Neural progenitor cell (in vitro differentiated cells): ENCODE measurements at regions not wholly inside any gene's neighbourhood (a gene's known extent, or its start where the extent isn't known, plus 50 kb on each side); places are given as distances from the start of the nearest gene placed in this dataset.

Source experiments
- DNase-seq: peaks from one replicate; pipeline ENCODE4 v3.0.0-alpha.2; 2016; ENCODE audit warnings: low spot score
- H2AFZ ChIP-seq: fragments of 200-600 bp; sonication (generic); replicated peaks from 2 replicates; pipeline ENCODE4 v1.6.1; 2016; ENCODE audit warnings: antibody characterized with exemption
- H3F3A ChIP-seq: fragments of 200-600 bp; sonication (generic); 2 replicates; pipeline ENCODE4 v1.6.1; 2016; ENCODE audit warnings: antibody characterized with exemption, low read depth
- H3K27ac ChIP-seq: fragments of 200-600 bp; sonication (generic); 2 replicates; pipeline ENCODE4 v1.5.1; 2016; ENCODE audit warnings: mild to moderate bottlenecking
- H3K27me3 ChIP-seq: fragments of 200-600 bp; sonication (generic); 2 replicates; pipeline ENCODE4 v1.6.1; 2016; ENCODE audit warnings: mild to moderate bottlenecking, moderate library complexity
- H3K36me3 ChIP-seq: fragments of 200-600 bp; sonication (generic); 2 replicates; pipeline ENCODE4 v1.5.1; 2016
- H3K4me1 ChIP-seq: fragments of 200-600 bp; sonication (generic); 2 replicates; pipeline ENCODE4 v1.6.1; 2016; ENCODE audit warnings: mixed run types
- H3K4me2 ChIP-seq: fragments of 200-600 bp; sonication (generic); 2 replicates; pipeline ENCODE4 v1.6.1; 2016
- H3K4me3 ChIP-seq: fragments of 200-600 bp; sonication (generic); 2 replicates; pipeline ENCODE4 v1.5.1; 2016
- H3K79me2 ChIP-seq: fragments of 200-600 bp; sonication (generic); 2 replicates; pipeline ENCODE4 v1.6.1; 2016; ENCODE audit warnings: low read depth
- H3K9ac ChIP-seq: fragments of 200-600 bp; sonication (generic); 2 replicates; pipeline ENCODE4 v1.6.1; 2016
- H3K9me3 ChIP-seq: fragments of 200-600 bp; sonication (generic); 2 replicates; pipeline ENCODE4 v1.5.1; 2016; ENCODE audit warnings: low read depth
- H4K20me1 ChIP-seq: fragments of 200-600 bp; sonication (generic); 2 replicates; pipeline ENCODE4 v1.6.1; 2016; ENCODE audit warnings: low read depth
- H3K27ac Mint-ChIP-seq: 3 replicates; pipeline ENCODE4 v1.8.0; 2021; ENCODE audit warnings: mixed read lengths
- H3K27me3 Mint-ChIP-seq: 2 replicates; pipeline ENCODE4 v1.8.0; 2022; ENCODE audit warnings: low read depth, mild to moderate bottlenecking, inconsistent platforms, moderate library complexity, mixed read lengths; ENCODE audit not compliant: insufficient read depth
- H3K36me3 Mint-ChIP-seq: 3 replicates; pipeline ENCODE4 v1.8.0; 2021; ENCODE audit warnings: mixed read lengths
- H3K4me1 Mint-ChIP-seq: 3 replicates; pipeline ENCODE4 v1.8.0; 2021; ENCODE audit warnings: mixed read lengths
- H3K4me3 Mint-ChIP-seq: 3 replicates; pipeline ENCODE4 v1.8.0; 2021; ENCODE audit warnings: mild to moderate bottlenecking, moderate library complexity, mixed read lengths
- H3K9me3 Mint-ChIP-seq: 3 replicates; pipeline ENCODE4 v1.8.0; 2020; ENCODE audit warnings: mixed read lengths
- EZH2 ChIP-seq: fragments of 200-600 bp; sonication (generic); IDR thresholded peaks from 2 replicates; pipeline ENCODE4 v1.6.1; 2017; ENCODE audit warnings: antibody characterized with exemption, mild to moderate bottlenecking, moderate library complexity
- EZH2phosphoT487 ChIP-seq: fragments of 200-600 bp; sonication (generic); IDR thresholded peaks from 2 replicates; pipeline ENCODE4 v1.6.1; 2017; ENCODE audit warnings: antibody characterized with exemption
- TF ChIP-seq, protein P1 (sequence below): fragments of 200-600 bp; sonication (generic); IDR thresholded peaks from 2 replicates; pipeline ENCODE4 v1.5.1; 2017; ENCODE audit warnings: antibody characterized with exemption, mild to moderate bottlenecking

DNA sequence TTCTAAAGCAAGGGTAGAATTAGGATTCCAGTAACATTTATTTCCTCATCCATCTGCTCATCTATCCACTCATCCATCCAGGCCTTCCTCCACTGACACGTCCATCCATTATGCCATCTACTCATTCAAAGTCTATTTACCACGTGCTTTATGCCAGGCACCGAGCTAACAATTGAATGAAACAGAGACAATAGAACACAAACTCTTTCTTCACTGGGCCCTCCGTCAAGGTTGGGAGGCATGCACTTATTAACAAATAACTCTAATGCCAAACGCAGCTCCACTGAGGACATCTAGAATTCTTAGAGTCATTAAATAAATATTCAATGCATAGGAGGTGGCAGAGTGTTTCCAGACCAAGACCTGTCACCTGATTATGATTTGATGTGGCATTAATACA lies 262.7 kb downstream of the CYRIA start:
- no peak overlapping the region for H2AFZ ChIP-seq
- no peak for DNase-seq
- H3K9me3 ChIP-seq = no peaks in the 10 kb centered on the region
- no peaks in the 10 kb centered on the region for H3K79me2 ChIP-seq
- peaks cover 29% of the 10 kb centered on the region for H3K4me1 ChIP-seq
- Mint-ChIP-seq H3K4me1 (peaks cover 45% of the 10 kb centered on the region), H3K36me3 (no peaks in the 10 kb centered on the region), H3K4me3 (no peak overlapping the region), H3K9me3 (no peaks in the 10 kb centered on the region), H3K27ac (no peak overlapping the region), H3K27me3 (peaks cover 4% of the 10 kb centered on the region)
- H4K20me1 ChIP-seq = no peaks in the 10 kb centered on the region
- H3K4me2 ChIP-seq = no peak overlapping the region
- TF ChIP-seq, protein P1, sequence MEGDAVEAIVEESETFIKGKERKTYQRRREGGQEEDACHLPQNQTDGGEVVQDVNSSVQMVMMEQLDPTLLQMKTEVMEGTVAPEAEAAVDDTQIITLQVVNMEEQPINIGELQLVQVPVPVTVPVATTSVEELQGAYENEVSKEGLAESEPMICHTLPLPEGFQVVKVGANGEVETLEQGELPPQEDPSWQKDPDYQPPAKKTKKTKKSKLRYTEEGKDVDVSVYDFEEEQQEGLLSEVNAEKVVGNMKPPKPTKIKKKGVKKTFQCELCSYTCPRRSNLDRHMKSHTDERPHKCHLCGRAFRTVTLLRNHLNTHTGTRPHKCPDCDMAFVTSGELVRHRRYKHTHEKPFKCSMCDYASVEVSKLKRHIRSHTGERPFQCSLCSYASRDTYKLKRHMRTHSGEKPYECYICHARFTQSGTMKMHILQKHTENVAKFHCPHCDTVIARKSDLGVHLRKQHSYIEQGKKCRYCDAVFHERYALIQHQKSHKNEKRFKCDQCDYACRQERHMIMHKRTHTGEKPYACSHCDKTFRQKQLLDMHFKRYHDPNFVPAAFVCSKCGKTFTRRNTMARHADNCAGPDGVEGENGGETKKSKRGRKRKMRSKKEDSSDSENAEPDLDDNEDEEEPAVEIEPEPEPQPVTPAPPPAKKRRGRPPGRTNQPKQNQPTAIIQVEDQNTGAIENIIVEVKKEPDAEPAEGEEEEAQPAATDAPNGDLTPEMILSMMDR = no peak
- TF ChIP-seq EZH2phosphoT487 (no peak), EZH2 (no peak)
- peaks cover 23% of the 10 kb centered on the region for H3F3A ChIP-seq
- no peak overlapping the region for H3K27ac ChIP-seq
- no peaks in the 10 kb centered on the region for H3K36me3 ChIP-seq
- no peaks in the 10 kb centered on the region for H3K27me3 ChIP-seq
- H3K4me3 ChIP-seq = no peak overlapping the region
- no peak overlapping the region for H3K9ac ChIP-seq

DNA sequence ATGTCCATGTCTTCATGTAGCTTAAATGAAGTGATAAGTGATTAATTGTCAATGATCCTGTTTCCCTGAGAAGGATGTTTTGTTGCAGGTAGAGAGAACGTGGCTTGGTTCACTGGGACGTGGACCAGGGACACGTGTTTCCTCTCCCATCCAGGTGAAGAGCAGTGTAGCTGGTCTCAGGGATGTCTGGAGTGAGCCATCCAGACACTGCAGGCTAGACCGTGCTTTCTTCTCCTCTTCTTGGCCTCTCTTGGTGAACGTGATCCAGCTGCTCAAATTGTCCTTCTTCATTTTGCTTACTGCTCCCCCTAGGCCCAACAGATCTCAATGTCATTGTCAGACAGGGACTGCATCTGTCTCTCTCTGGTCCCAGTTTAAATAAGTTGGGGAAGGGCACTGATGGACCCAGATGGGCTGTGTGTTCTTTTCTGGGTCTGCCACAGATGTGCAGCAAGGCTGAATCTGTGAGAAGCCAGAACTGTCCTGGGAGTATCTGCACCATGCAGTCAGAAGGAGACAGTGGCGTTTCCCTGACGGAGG lies 263.8 kb downstream of the CYRIA start:
- Histone ChIP-seq H3K9me3 (no peaks in the 10 kb centered on the region), H3F3A (peaks cover 12% of the 10 kb centered on the region), H3K4me3 (no peak overlapping the region), H2AFZ (no peak overlapping the region), H3K36me3 (no peaks in the 10 kb centered on the region), H3K79me2 (no peaks in the 10 kb centered on the region), H3K4me1 (peaks cover 18% of the 10 kb centered on the region), H3K27me3 (no peaks in the 10 kb centered on the region), H3K27ac (no peak overlapping the region), H3K4me2 (no peak overlapping the region), H3K9ac (no peak overlapping the region), H4K20me1 (no peaks in the 10 kb centered on the region)
- Mint-ChIP-seq H3K9me3 (no peaks in the 10 kb centered on the region), H3K4me3 (no peak overlapping the region), H3K36me3 (no peaks in the 10 kb centered on the region), H3K4me1 (peaks cover 34% of the 10 kb centered on the region), H3K27me3 (peaks cover 4% of the 10 kb centered on the region), H3K27ac (no peak overlapping the region)
- no peak for DNase-seq
- TF ChIP-seq EZH2phosphoT487 (no peak), EZH2 (no peak)
- TF ChIP-seq, protein P1 = no peak

DNA sequence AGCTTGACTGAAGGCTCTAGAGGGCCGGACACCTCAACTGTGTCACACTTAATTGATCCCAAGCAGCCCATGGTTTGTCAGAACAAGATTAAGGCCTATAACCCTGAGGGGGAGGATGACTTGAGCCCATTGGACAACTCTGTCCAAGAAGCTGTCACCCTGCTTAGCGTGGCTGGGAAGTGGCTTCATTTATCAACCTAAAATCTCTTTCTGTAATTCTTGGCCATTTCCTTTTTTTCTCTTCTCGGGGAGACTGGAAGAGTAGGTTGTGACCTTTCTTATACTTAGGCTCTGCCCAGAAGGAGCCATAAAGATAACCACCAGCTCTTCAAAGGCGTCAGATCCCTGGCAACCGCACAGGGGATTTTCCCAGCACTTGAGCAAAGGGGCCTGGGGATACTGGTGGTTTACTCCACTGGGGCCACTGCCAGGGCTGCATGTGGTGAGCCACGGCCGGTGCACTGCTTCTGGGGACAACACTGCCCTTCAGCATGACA lies 265.5 kb downstream of the CYRIA start:
- no peak overlapping the region for H3K4me2 ChIP-seq
- Mint-ChIP-seq H3K27me3 (peaks cover 4% of the 10 kb centered on the region), H3K27ac (no peak overlapping the region)

DNA sequence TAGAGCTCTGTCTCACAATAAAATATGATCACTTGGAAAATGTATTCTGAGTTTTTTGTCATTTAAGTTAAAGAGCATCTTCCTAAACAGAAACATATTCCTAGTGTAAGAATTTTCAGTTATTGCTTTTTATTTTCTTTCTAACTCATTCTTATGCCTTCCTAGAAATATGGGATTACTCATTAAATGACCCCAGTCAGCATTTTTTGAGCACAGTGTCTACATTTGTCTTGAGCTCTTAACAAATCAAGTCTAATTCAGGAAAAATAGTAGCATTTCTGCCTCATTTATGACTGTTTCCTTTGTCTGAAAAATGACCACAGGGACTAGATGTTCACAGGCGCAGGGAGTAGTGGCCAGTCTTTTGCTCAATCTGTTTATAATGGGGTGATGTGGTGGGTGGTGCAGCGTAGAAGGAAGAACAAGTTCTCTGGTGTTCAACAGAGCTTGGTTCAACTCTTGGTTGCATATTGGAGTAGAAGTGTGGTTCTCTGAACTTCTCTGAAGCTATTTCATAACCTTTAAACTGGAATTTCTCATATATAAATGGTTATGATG lies 267.1 kb downstream of the CYRIA start:
- H3K4me3 ChIP-seq = no peak overlapping the region
- H3F3A ChIP-seq = peaks cover 3% of the 10 kb centered on the region
- no peaks in the 10 kb centered on the region for H3K9me3 Mint-ChIP-seq
- peak overlapping the region; percentile 6 for H3K27ac Mint-ChIP-seq
- H3K4me3 Mint-ChIP-seq = no peak overlapping the region
- DNase-seq = no peak
- no peaks in the 10 kb centered on the region for H3K9me3 ChIP-seq
- no peaks in the 10 kb centered on the region for H3K36me3 ChIP-seq
- H4K20me1 ChIP-seq = no peaks in the 10 kb centered on the region
- no peak overlapping the region for H2AFZ ChIP-seq
- no peaks in the 10 kb centered on the region for H3K27me3 ChIP-seq
- no peak overlapping the region for H3K9ac ChIP-seq
- no peak overlapping the region for H3K4me2 ChIP-seq
- no peak overlapping the region for H3K27ac ChIP-seq
- H3K4me1 Mint-ChIP-seq = peaks cover 7% of the 10 kb centered on the region
- no peaks in the 10 kb centered on the region for H3K36me3 Mint-ChIP-seq
- H3K79me2 ChIP-seq = no peaks in the 10 kb centered on the region
- TF ChIP-seq, protein P1 = no peak
- no peak for TF ChIP-seq EZH2
- no peak for TF ChIP-seq EZH2phosphoT487
- peaks cover 2% of the 10 kb centered on the region for H3K27me3 Mint-ChIP-seq
- peaks cover 7% of the 10 kb centered on the region for H3K4me1 ChIP-seq

More for the DNA sequence above, 265.5 kb downstream of the CYRIA start:
- no peak overlapping the region for H3K27ac ChIP-seq
- DNase-seq = no peak
- H3K27me3 ChIP-seq = no peaks in the 10 kb centered on the region
- TF ChIP-seq EZH2phosphoT487 = no peak
- H3F3A ChIP-seq = no peaks in the 10 kb centered on the region
- Mint-ChIP-seq H3K9me3 (no peaks in the 10 kb centered on the region), H3K4me3 (no peak overlapping the region), H3K36me3 (no peaks in the 10 kb centered on the region), H3K4me1 (peaks cover 18% of the 10 kb centered on the region)
- no peak overlapping the region for H3K4me3 ChIP-seq
- no peaks in the 10 kb centered on the region for H4K20me1 ChIP-seq
- H3K4me1 ChIP-seq = peaks cover 2% of the 10 kb centered on the region
- H2AFZ ChIP-seq = no peak overlapping the region
- H3K79me2 ChIP-seq = no peaks in the 10 kb centered on the region
- H3K9me3 ChIP-seq = no peaks in the 10 kb centered on the region
- no peak overlapping the region for H3K9ac ChIP-seq
- no peaks in the 10 kb centered on the region for H3K36me3 ChIP-seq
